ENCODE measurements at regions not wholly inside any gene's neighbourhood (a gene's known extent, or its start where the extent isn't known, plus 50 kb on each side); places are given as distances from the start of the nearest gene placed in this dataset.

- TF ChIP-seq POLR2A (IDR thresholded peaks at IDR 0.05) (no peak), CTCF (IDR thresholded peaks at IDR 0.05) (no peak)
Observed at GRCh38 chr6:93916716-93917115, 497.4 kb upstream of the EPHA7 start.

All from adrenal gland (tissue), 5 donors.